ENCODE measurements at regions not wholly inside any gene's neighbourhood (a gene's known extent, or its start where the extent isn't known, plus 50 kb on each side); places are given as distances from the start of the nearest gene placed in this dataset.

DNA sequence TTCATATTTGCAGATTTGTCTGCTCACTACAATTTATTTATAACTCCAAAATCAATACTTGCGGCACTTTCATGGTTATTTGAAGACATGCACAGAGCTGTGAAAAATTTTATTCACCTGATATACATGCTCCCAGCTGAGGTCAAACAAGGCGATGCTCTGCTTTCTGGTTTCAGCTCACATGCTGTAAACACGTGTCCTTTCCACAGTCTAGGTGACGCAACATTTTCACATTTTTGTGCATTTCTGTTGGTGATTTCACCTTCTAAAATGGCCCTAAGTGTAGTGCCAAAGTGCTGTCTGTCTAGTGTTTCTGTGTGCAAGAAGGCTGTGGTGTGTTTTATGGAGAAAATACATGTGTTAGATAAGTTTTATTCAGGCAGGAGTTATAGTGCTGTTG lies 650.5 kb downstream of the RNF144B start:
- no peak for DNase-seq (ENCODE audit: low spot score)

- DNase-seq (ENCODE audit: low spot score), result no peak
Observed at GRCh38 chr6:19039287-19039686, 652.1 kb downstream of the RNF144B start.

DNA sequence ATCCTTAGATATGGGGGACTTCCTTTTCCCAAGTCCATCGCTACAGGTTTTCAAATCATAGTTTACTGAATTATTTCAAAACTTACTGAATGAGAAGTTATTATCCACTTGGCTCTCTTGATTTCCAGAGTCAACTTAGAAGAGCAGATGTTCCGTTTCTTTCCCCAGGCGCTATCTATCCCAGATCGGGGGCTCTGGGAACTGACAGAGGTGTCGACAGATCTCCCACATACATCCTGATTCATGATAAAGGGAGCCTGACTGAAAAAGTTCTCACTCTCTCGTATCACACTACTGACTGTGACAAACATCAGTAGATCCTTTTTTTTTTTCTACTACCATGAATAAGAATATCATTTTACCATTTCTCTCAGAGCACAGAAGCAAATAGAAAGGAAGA lies 654.8 kb downstream of the RNF144B start:
- DNase-seq (ENCODE audit: low spot score), result no peak

- DNase-seq (ENCODE audit: low spot score), result no peak
Observed at GRCh38 chr6:19042420-19042819, 655.3 kb downstream of the RNF144B start.

- no peak for DNase-seq (ENCODE audit: low spot score)
Observed at GRCh38 chr6:19050765-19051164, 663.6 kb downstream of the RNF144B start.

DNA sequence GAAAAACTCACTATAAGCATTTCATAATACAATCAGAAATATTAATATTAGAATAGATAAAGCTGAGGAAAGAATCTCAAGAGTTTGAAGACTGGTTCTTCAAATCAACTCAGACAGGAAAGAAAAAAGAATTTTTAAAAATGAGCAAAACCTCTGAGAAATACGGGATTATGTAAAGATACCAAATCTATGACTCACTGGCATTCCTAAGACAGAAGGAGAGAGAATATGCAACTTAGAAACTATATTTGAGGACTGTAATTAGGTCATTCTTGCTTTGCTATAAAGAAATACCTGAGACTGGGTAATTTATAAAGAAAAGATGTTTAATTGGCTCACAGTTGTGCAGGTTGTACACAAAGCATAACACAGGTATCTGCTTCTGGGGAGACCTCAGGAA lies 665.1 kb downstream of the RNF144B start:
- DNase-seq (ENCODE audit: low spot score), result no peak

- no peak for DNase-seq (ENCODE audit: low spot score)
Observed at GRCh38 chr6:19059102-19059501, 672.0 kb downstream of the RNF144B start.

GRCh38 chr6:19067165-19067564 lies 680.0 kb downstream of the RNF144B start:
- DNase-seq (ENCODE audit: low spot score), result no peak

GRCh38 chr6:19070520-19070919 lies 683.4 kb downstream of the RNF144B start:
- no peak for DNase-seq (ENCODE audit: low spot score)

DNA sequence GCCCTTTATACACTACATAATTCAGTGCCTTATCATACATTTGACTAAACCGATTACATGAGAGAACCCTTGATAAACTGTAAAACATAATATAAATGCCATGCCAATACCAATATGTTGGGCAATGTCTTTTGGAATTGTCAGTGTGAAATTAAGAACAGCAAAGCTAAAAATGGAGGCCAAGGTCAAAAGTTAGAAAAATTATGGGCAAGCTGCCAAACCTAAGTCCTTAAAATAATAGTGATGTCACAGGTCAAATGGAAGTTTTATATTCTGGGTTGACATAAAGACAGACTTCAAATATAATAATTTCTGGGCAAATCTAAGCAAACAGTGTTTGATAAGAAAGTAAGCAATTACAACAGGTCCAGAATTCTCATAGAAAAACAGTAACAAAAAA lies 696.7 kb downstream of the RNF144B start:
- DNase-seq (ENCODE audit: low spot score), result no peak

- no peak for DNase-seq (ENCODE audit: low spot score)
Observed at GRCh38 chr6:19086480-19086879, 699.3 kb downstream of the RNF144B start.

GRCh38 chr6:19087296-19087695 lies 700.1 kb downstream of the RNF144B start:
- no peak for DNase-seq (ENCODE audit: low spot score)

DNA sequence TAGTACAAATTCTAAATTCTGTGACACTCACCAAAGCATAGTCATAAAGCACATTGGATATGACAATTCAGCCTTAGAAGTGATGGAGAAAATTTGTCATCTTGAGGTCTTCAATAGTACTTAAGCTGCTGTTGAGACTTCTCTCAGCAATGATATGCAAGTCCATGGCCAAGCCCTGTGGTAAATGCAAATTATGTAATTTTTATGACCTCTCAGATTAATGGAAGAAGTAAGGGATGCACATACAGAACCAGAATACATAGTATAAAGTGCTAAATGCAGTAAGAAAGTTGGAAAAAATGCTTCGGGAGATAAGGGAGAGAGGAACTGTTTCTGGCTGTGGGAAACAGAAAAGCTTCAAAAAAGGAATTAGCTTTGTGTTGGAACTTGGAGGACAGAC lies 700.7 kb downstream of the RNF144B start:
- no peak for DNase-seq (ENCODE audit: low spot score)

GRCh38 chr6:19100752-19101151 lies 713.6 kb downstream of the RNF144B start:
- DNase-seq (ENCODE audit: low spot score), result no peak

DNA sequence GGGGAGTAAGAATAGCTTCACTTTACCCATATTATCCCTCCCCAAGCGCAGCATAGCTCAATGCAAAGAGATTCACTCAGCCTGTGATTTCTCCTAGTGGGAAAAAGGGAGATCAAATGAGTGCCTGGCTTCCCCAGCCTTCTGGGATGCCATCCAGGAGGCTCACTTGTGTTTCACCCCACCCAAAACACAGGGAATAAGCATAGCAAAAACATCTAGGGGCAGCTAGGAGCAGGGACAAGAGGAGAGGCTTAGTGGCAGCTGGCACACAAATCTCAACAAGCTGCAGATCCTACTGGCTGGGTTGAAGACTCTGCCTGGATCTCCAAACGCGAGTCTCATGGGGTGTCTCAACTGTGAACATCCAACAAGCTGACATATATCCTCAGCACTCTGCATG lies 715.8 kb downstream of the RNF144B start:
- DNase-seq (ENCODE audit: low spot score), result no peak

DNA sequence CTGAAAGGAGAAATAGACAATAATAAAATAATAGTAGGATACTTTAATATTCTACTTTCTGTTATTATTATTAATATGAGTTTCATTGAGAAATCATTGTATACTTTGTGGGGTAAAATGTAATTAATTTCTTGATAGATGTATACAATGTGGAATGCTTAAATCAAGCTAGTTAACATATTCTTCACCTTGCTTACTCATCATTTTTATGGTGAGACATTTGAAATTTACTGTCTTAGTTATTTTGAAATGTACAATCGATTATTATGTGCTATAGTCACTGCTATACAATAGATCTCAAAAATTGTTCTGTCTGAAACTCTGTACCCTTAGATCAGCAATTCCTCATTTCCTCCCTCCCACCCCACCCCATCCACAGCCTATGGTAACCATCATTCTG lies 720.3 kb downstream of the RNF144B start:
- DNase-seq (ENCODE audit: low spot score), result no peak

- no peak for DNase-seq (ENCODE audit: low spot score)
Observed at GRCh38 chr6:19121521-19121920, 715.6 kb upstream of the ID4 start.

DNA sequence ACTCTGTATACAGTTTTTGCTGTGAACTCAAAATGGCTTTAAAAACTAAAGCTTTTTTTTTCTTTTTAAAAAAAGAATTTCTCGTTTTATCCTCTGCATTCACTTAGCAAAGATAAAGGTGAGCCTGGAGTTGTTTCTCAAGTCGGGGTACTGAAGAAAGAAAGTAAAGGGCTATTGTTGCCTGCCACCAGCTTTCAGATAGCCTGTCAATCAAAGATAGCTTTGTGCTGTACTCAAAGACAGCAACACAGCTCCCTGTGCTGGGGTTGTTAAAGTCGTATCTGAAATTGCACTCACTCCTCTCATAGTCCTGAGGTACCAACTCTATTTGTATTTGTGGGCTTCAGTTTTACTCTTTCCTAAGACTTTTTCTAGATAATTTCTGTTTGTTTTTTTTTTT lies 710.1 kb upstream of the ID4 start:
- no peak for DNase-seq (ENCODE audit: low spot score)

DNA sequence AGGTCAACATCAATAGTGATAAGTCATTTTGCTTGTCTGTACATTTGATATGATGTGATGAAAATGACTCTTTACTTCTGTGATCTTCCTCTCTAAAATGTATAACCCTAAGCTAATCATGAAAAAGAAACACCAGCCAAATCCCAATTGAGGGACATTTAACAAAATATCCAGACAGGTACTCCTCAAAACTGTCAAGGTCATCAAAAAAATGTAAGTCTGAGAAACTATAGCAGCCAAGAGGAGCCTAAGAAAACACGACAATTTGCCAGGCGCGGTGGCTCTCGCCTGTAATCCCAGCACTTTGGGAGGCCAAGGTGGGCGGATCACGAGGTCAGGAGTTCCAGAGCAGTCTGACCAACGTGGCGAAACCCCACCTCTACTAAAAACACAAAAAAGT lies 708.5 kb upstream of the ID4 start:
- DNase-seq (ENCODE audit: low spot score), result no peak

GRCh38 chr6:19135706-19136105 lies 701.5 kb upstream of the ID4 start:
- no peak for DNase-seq (ENCODE audit: low spot score)

GRCh38 chr6:19137505-19137904 lies 699.7 kb upstream of the ID4 start:
- DNase-seq (ENCODE audit: low spot score), result peak; percentile 38

GRCh38 chr6:19142275-19142674 lies 694.9 kb upstream of the ID4 start:
- DNase-seq (ENCODE audit: low spot score), result no peak

GRCh38 chr6:19150307-19150706 lies 686.9 kb upstream of the ID4 start:
- DNase-seq (ENCODE audit: low spot score), result no peak

DNA sequence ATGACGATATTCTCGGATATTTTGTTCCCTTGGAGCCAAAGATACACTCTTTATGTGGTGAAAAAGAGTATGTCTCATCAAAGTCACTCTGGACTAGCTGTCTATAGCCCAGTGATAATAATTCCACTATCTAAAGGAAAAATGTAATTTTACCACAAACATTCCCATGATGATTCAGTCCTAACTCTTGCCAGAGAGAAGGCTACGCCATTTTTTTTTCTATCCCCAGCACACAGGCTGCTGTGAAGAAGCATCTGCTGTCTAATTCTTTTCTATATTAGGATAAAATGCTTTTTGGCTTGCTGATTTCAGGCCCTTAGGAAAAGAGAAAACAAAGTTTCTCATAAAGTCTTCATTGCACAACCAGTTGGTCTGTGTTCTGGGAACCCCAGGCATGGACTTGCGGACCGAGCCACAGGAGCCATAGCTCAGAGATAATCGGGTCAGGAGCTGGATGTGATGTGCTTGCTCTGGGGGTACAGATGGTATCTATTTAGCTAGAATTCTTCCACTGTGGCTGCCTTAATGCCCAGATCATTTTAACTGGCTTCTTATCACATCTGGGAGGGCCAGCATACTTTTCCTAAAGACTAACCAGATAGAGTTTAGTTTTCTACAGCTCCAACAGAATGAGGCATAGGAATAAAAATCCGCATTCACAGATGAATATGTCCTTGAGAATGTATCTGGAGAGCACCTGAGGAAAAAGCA lies 683.7 kb upstream of the ID4 start:
- DNase-seq (ENCODE audit: low spot score), result no peak

- no peak for DNase-seq (ENCODE audit: low spot score)
Observed at GRCh38 chr6:19153981-19154295, 683.2 kb upstream of the ID4 start.
